GM12875 (cell line): ENCODE measurements at regions not wholly inside any gene's neighbourhood (a gene's known extent, or its start where the extent isn't known, plus 50 kb on each side); places are given as distances from the start of the nearest gene placed in this dataset.
"Not testable (repeated sequence)": the region's sequence is repeated elsewhere in the genome, so short reads cannot be mapped to it uniquely, and the experiment has no call there.

Experiments used
- H3K4me3 ChIP-seq: one replicate; pipeline ENCODE4 v1.5.1; 2011; ENCODE audit warnings: low read depth, low read length, control low read depth
- CTCF ChIP-seq: IDR thresholded peaks from 2 replicates; pipeline ENCODE4 v1.5.1; 2011; ENCODE audit warnings: low read depth, mild to moderate bottlenecking, control low read depth, inconsistent platforms, low read length, moderate library complexity, borderline replicate concordance; ENCODE audit not compliant: insufficient read depth

- TF ChIP-seq CTCF, result no peak
- H3K4me3 ChIP-seq, result no peak overlapping the region
Measured at GRCh38 chr2:118755384-118755783, 92.1 kb downstream of the EN1 start.

DNA sequence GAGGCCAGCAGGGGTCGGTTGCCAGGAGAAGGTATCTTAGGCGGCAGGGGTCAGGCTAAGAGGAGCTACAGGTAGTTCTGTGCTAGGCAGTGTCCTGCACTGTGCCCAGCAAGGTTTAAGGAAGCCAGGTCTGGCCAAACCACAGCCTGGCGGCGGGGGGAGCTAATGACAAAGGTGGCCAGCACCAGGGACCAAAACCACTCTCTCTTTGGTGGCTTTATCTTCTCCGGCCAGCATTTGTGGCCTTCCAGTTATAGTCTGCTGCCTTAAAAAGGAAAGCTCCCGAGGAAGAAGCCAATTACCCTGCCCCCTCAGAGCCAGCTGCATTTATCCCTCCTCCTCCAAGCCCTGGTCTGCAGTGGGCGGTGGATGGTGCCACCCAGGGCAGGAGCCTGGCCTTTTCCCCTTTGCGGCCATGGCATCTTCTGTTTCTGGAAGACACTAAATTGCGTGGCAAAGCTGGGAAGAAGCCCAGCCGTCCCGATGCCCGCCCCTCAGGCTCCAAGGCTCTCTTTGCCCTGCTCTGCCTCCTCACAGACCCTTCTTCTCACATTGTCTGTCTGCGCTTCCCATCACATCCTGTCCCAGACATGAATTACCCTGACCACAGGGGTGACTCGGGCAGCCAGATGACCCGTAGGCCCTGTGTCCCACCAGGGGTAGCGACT, 94.6 kb downstream of the EN1 start:
- H3K4me3 ChIP-seq, result no peak overlapping the region
- TF ChIP-seq CTCF, result no peak

DNA sequence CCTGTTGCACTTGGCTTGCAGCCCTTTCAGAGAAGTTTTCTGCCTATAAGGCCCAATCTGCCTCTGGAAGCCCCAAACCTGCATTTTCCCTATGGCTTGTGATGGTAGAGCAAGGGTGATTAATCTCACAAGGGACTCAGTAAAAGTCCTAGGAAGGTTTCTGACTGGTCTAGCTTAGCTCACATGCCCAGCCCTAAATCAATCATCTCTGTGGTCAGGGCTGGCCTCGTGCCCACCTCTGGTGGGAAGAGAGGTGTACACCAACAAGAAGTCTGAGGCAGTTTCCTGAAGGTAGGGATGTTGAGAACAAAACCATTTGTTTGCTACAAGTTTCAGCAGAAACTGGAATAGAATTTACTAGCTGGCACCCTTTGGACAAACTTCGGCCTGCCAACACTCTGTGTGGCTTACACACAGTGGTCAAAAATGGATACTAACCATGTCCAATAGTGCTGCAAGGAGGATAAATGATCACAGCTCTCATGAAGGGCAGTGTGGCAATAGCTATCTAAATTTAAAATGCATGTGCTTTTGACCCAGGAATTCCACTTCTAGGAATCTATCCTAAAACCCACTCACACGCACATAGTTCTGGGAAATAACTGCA, 96.4 kb downstream of the EN1 start:
- TF ChIP-seq CTCF, result no peak
- no peak overlapping the region for H3K4me3 ChIP-seq

DNA sequence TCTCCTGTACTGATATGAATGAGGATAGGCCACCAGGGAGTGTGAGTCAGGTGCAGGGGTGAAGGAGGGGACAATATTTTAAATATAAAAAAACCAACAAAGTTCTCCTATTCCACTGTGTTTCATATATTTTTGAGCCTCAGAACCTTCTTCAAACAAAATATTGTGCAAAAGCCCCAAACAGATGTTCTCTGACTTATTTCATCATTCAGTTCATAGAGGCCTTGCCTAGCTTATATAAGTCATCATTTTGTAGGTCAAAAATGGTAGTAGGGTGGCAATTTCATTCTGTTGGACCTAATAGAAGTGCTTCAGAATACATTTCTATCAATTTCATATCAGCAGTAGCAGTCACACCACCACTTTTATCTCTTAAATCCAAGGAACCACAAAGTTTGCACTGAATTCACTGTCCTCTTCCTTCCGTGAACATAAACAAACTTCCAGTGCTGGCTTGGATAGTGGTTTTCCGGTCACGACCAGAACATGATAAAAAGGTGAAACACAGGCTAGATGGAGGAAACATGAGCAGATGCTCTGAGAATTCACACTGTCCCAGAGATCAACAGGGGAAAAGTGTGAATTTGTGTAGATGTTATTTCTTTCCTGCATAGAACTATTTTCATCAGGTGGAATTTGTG, 99.1 kb downstream of the EN1 start:
- TF ChIP-seq CTCF, result no peak
- no peak overlapping the region for H3K4me3 ChIP-seq

DNA sequence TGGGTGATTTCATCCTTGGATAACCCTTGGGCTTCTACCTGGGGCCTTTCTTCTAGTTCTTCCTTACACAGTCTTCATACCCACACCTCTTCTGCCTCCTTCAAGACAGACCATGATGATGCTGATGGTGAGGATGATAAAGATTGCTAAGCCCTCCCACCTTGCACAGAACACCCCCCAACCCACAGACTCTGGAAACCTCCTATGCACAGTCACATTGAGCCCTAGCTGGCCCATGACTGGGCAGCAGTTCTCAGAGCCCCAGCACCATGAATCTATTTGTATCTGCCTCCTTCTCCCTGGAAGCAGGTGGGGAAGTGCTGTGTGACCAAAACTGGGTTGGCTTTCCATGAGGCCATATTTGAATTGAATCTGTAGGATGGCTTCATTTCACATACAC, 99.8 kb downstream of the EN1 start:
- no peak for TF ChIP-seq CTCF
- H3K4me3 ChIP-seq, result no peak overlapping the region

- no peak overlapping the region for H3K4me3 ChIP-seq
- TF ChIP-seq CTCF, result no peak
Measured at GRCh38 chr2:118747066-118747465, 100.4 kb downstream of the EN1 start.

GRCh38 chr2:118744682-118745181, 102.7 kb downstream of the EN1 start:
- H3K4me3 ChIP-seq, result not testable (repeated sequence)
